ENCODE measurements at regions not wholly inside any gene's neighbourhood (a gene's known extent, or its start where the extent isn't known, plus 50 kb on each side); places are given as distances from the start of the nearest gene placed in this dataset.
"Not testable (repeated sequence)": the region's sequence is repeated elsewhere in the genome, so short reads cannot be mapped to it uniquely, and the experiment has no call there.

DNA sequence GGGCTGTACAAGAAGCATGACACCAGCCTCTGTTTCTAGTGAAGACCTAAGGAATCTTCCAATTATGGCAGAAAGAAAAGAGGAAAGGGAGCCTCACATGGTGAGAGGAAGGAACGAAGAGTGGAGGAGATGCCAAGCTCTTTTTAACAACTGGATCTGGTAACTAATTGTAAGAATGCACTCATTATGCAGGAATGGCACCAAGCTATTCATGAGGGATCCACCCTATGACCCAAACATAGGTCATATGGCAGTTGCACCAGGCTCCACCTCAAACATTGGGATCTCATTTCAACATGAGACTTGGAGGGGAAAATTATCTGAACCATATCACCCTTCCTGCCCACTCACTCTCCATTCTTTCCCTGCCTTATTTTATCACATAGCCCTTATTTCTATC, 496.0 kb upstream of the SPTLC3 start:
- DNase-seq = no peak

DNA sequence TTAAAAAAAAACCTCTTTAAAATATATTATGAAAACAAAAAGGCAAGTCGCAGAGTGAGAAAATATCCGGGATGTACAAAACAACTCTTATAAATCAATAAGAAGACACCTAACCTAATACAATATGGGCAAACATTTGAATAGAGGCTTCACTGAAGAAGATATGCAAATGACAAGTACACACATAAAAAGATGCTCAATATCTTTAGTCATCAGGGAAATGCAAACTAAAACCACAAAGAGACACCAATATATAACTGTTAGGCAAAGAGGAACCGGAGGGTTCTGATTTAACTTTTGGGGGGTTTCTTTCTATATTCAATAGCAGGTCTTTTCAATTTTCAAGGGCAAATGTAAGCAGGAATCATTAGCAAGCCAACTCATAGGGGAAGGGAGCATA, 480.7 kb upstream of the SPTLC3 start:
- no peak for DNase-seq

DNA sequence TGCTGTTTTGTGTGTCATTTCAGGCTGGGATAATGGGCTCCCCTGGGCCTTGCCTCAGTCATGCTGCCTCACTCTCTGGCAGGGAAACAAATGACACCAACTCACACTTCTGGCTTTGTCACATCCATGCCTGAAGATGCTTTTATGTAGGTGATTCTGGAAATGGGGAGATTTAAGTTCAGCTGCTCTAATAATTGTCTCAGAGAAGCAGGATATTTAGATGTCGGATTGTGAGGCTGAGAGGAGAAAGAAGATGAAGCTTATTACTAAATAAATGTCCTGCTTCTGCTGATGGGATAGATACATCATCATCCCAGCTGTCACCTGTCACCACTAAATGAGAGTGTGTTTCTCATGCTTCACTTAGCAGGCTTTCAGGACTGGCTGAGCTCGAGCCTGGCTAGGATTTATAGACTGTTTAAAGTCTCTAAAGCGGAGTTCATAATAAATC, 480.2 kb upstream of the SPTLC3 start:
- peak; percentile 18 to 73 for DNase-seq

DNA sequence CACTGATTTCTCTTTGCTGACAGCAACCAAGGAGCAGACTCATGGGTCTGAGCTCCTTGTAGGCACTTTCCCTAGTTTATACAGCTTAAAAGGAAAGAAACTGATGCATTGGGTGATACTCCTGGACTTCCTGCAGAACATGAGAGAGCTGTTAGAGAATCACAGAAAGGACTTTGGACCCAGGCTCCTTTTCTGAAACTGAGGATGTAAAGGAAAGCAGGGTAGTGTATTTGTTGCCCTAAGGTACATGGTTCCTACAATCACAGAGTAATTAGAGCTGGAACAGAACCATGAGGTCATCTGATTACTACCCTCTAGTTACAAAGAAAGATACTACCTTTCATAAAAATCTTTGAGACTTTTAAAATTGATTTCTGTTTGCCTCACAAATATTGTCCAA, 477.1 kb upstream of the SPTLC3 start:
- DNase-seq = no peak

DNA sequence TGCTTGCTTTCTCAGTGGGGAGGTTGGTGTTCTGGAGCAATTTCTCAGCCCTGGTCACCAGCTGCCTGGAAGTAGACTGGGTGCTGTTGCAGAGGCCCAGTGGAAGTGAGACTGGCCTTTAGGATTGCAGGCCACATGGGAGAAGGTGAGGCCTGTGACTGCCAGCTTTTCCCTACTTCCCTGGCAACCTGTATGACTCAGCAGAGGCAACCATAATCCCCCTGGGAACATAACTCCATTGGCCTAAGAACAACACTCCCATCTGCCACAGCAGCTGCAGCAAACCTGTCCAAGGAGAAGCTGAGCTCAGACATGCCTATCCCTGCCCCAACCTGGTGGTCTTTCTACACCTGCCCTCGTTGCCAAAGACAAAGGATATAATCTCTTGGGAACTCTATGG, 473.5 kb upstream of the SPTLC3 start:
- DNase-seq = peak; percentile 74 to 93

DNA sequence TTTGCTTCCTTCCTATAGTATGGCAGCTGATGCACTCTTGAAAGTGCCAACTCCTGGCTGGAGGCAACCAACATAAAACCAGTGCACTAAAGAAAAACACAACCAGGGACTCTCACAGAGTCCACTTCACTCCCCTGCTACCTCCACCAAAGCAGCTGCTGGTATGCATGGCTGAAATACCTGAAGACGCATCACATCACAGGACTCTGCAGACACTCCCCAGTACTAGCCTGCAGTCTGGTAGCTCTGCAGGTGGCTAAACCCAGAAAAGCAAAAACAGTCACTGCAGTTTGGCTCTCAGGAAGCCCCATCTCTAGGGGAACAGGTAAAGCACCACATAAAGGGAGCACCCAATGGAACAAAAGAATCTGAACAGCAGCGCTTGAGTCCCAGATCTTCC, 473.0 kb upstream of the SPTLC3 start:
- DNase-seq = no peak

DNA sequence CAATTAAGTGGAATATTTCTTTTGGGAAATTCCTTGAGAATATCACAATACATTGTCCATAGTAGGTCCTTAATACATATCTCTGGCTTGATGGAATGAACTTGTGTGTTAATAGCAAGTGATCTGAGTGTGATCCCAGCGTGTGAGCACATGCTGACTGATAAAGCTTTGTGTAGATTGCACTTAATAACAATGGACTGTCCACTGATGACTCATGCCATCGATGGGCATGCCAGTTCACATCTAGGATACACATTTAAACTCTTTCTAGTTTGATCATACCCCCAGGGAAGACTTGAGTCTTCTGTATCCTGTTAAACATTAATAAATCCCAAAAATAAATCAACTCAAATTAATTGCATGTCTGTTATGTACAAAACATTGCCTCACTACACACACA, 454.3 kb upstream of the SPTLC3 start:
- DNase-seq = no peak

DNA sequence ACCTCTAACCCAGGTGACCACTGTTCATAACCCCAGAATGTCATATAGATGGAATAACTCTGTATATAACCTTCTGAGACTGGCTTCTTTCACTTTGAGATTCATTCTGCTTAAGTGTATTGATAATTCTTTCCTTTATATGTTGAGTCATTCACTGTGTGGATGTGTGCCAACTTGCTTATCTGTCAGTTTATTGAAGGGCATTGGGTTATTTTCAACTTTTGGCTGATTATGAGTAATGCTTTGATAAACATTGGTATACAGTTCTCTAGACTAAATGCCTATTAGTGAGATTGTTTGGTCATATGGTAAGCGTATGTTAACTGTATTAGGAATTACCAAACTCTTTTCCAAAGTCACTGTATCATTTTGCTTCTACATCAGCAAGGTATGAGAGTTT, 453.4 kb upstream of the SPTLC3 start:
- DNase-seq = no peak

DNA sequence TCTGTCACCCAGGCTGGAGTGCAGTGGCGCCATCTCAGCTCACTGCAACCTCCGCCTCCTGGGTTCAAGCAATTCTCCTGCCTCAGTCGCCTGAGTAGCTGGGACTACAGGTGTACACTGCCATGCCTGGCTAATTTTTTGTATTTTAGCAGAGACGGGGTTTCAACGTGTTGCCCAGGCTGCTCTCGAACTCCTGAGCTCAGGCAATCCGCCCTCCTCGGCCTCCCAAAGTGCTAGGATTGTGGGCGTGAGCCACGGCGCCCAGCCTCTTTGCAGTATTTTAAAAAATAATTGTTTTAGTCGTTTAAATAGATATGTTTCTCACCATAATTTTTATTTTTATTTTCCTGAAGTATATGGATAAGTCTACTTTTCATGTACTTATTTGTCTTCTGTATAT, 452.9 kb upstream of the SPTLC3 start:
- not testable (repeated sequence) for DNase-seq

DNA sequence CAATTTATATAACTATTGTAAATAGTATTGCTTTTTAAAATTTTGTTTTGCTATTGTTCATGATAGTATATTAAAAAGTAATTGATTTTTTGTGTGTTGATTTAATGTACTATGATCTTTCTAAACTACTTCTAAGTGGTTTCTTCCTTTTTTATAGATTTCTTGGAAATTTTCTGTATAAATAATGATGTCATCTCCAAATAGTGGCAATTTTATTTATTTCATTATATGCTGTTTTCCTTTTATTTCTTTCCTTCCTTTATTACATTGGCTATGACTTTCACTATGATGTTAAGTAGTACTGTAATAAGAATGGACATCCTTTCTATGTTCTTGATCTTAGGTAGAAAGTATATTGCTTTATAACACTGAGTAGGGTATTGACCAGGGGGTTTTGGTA, 451.5 kb upstream of the SPTLC3 start:
- no peak for DNase-seq

DNA sequence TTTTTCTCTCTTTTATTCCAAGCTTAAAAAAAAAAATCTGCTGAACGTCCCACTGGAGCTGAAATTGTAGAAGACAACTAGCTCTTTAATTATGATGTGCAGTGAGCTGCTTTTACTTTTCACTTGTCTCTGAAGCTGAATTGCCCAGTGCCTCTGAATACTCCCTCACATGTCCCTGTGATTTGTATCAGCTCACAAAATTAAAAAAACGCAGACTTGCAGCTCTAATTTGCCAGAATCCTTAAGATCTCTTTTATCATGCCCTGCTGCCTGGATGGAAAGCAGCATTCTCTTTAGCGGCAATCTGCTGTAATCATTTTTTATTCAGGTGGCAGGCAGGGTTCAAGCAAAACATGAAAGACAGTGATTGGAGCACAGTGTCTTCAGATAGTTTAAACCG, 443.8 kb upstream of the SPTLC3 start:
- no peak for DNase-seq

DNA sequence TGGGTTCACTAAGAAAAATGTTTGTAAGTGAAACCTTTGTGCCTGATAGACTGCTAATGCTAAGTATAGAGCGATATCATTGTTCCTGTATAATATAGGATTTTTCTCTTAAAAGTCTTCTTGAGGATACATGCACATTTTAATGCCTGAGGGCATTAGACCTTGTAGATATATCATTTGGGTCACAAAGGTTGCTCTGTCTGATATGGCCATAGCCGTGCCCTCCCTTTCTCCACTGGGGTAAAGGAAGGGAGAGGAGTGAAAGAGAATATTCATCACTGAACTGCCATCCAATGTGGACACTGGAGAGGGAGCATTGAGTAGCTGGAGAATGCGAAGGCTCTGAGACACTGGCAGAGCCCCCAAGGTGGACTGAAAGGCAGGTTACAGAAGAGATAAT, 442.2 kb upstream of the SPTLC3 start:
- no peak for DNase-seq

DNA sequence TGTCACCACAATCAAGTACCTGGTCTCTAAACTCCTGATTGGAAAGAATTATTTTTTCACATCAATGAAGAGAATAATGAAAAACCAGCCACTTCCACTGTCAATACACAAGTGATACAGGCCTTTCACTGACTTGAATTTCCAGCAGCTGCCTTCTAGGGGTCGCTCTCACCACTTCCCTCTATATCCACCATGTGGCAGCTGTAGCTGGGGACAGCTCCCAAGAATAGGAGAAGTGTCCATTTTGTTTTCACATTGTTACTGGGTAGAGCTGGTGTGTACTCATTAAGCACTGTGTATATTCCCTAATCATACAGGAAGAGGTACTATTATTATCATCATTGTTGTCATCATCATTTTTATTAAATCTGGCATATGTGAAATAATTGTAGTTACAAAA, 438.4 kb upstream of the SPTLC3 start:
- DNase-seq = peak; percentile 69 to 83

DNA sequence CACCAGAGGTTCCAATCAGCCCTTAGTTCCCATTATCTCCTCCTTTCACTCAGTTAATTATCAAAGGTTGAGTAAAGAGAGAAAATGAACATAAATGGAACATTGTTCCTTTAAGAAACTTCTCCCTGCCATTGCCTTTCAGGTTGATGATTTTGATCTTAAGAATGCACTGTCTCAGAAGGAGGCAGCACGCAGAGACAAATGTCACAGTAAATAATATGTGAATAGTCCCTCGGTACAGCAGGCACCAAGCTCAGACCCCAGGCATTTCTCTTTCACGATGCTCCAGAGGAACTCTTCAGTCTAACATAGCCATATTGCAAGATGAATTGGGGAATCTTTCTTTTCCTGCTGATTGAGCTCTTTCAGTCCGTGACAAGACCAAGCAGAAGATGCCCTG, 435.3 kb upstream of the SPTLC3 start:
- no peak for DNase-seq

DNA sequence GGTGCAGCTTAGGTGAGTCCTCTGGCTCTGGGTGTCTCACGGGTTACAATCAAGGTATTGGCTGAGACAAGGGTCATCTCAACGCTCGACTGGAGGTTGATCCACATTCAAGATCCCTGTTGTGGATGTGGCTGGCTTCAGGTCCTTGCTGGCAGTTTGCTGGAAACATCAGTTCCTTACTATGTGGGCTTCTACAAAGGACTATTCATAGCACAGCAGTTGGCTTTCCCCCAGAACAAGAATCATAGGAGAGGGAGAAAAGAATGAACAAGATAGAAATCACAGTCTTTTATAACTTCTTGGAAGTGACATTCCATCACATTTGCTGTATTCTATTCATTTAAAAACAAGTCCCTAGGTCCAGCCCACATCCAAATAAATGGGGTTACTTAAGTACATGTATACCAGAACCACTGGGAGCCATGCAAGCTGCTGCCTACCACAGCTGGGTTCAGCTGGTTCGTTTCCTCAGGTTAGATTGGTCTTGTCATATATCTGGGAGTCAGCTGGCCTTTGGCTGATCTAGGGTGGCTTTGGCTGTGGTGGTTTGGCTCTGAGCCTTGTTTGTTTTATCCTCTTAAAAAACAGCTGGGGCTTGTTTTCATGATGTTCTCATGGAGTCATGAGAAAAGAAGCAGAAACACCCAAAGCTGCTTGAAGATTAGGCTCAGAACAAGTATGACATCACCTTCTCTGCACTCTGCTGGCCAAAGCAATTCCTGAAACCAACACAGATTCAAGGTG, 433.2 kb upstream of the SPTLC3 start:
- DNase-seq = no peak

DNA sequence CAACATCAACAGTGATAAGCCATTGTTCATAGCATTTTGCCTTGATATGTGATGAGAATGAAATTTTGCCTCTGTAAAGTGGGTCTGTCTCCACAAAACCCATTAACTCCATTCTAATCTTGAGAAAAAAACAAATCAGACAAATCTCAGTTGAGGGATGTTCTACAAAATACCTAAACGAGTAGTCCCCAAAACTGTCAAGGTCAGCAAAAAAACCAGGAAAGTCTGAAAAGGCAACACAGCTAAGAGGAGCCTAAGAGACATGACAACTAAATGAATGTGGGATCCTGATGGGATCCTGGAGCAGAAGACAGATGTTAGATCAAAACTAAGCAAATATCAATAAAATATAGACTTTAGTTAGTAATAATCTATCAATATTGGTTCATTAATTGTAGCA, 431.6 kb upstream of the SPTLC3 start:
- no peak for DNase-seq

DNA sequence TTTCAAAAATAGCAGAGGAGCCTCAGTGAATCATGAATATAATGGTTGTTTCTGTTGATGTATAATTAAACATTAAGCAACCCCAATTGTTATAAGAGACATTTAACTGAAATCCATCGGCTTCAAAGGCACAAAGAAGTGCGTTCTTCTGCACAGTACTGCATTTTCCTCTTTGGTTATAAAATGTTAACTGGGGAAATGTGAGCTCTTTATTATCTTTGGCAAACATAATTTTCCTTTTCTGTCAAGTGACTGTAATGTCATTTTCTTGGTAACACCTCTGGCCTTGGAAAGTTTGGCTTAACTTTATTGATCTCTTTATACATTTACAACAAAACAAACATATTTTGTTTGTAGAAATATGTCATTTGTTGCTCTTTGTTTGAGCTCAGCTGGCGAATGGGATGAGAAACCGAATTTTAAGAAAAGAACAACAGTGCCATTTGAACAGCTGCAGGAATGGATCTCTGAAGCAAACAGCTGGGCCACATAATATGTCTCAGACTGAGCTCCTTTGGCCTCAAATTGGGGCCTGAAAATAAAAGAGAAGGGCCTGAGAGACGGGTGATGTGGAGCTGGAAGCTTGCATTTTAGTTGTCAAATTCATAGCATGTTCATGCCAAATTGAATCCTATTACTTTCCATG, 427.0 kb upstream of the SPTLC3 start:
- no peak for DNase-seq

DNA sequence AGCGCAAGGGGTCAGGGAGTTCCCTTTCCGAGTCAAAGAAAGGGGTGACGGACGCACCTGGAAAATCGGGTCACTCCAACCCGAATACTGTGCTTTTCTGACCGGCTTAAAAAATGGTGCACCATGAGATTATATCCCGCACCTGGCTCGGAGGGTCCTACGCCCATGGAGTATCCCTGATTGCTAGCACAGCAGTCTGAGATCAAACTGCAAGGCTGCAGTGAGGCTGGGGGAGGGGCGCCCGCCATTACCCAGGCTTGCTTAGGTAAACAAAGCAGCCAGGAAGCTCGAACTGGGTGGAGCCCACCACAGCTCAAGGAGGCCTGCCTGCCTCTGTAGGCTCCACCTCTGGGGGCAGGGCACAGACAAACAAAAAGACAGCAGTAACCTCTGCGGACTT, 426.1 kb upstream of the SPTLC3 start:
- not testable (repeated sequence) for DNase-seq

DNA sequence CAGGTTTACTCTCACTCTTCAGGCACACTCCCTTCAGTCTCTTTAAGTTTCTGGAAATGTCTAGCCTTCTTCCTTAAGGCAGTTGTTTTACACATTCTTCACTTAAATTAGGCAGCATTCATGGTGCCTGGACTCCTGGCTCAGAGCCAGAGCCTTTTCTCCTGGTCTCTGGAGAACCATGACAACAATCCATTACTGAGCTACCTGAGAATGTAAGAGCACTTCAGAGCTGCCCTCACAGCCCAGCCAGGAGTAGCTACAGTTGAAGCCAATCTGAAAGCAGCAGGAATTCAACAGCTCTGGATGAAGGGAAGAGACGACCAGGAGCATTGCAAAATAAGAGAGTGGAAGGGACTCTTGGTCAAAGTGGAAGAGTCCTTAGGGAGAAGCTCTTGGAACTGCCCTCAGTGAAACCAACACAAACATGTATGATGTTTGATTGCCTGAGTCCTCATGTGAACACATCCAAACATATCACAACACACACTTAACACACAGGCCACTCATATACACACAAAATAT, 416.8 kb upstream of the SPTLC3 start:
- DNase-seq = no peak

DNA sequence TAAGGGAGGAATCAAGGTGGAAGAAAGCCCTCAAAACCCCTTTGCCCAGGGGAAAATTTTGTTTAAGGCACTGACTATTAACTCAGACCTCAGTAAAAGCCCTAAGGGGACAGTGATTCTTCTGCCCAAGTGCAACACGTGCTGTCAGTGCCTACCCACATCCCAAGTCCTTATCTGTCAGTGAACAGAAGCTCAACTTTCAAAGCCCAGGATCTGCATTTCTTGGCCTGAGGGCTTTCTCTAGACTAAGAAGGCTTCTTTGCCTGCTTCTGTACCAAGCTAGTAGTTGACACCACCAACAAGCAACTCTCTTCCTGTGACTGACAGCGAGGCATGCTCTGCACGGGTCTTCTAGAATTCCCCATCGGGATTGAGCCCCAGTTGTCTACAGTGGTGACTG, 416.0 kb upstream of the SPTLC3 start:
- no peak for DNase-seq

DNA sequence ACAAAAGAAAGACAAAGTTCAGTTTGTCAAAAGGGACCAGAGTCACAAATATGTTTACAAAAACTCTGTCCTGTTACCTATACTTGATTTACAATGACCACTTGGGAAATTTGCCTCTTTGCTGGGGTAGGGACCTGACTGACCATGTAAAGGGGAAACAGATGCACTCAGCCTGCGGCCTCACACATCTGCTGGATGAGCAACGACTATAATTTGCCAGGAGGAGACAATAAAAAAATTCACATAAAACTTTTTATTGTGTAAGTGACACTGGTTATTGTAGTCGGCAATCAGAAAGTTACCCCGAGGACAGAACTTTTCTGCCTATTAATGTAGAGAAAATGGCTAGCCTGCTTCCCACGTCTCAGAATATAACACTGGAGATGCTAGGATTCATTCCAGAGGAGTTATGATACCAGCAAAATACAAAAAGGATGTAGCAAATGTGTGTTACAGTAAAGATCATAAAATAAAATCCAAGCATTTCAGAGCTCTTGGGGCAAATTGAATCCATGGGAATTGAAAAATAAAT, 415.4 kb upstream of the SPTLC3 start:
- no peak for DNase-seq

DNA sequence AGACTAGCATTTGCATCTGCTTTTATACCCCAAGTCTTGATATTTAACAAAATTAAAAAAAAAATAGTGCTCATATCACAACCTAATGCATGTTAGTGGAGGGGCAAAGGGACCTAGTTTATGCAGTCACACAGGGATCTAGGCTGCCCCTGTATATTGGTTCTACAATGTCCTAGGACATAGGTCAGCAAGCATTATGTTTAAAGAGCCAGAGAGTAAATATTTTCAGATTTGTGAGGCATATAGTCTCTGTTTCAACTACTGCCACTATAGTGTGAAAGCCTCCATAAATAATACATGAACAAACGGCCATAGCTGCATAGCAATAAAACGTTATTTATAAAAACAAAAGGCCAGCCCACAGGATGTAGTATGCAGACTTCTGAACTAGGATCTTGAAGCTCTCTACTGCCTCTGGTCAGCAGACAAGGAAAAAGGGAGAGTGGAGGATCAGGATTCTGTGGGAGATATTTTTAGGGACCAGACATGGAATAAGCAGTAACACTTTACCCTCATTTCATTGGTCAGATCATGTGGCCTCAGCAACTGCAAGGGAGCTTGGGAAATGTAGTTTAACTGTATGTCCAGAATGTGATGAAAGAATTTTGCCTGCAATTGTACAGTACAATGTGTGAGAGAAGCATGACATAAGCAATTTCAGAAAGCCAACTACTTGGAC, 414.2 kb upstream of the SPTLC3 start:
- peak in 1 of 2 experiments; percentile 32 for DNase-seq

DNA sequence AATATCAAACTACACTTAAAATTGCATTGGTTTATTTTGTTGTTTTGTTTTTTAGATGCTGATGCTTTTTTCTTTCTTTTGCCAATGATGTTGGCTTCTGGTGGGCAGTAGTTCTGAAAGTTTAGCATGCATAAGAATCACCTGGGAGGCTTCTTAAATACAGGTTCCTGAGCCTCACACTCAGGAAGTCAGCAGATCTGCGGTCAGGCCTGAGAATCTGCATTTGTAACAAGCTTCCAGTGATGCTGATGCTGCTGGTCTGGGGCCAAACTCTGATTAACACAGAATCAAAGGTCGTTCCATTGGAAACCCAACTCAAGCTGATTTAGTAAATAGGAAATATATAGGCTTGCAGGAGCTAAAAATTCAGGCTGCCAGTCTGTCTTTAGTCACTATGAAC, 412.9 kb upstream of the SPTLC3 start:
- no peak for DNase-seq

DNA sequence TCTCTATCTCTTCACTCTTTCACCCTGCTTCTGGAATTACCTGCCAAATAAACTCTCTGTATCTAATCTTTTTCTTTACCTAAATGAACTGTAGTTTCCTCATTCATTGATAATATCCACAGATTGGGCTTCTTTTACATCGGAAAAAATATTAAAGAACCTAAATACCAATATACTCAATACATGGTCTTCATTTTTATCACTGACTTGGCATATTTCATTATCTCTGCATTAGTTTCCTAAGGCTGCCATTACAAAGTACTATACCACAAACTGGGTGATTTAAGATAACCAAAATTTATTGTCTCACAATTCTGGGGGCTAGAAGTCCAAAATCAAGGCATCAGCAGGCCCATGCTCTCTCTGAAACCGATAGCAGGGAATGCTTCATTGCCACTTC, 411.9 kb upstream of the SPTLC3 start:
- no peak for DNase-seq

Data from NCI-H524 (cell line).